GM12878 (cell line): ENCODE measurements at regions not wholly inside any gene's neighbourhood (a gene's known extent, or its start where the extent isn't known, plus 50 kb on each side); places are given as distances from the start of the nearest gene placed in this dataset.

Experiments used
- ATAC-seq: fragments of 200-7000 bp; cut with Tn5 transposase; 3 replicates; pipeline ENCODE4 v1.9.1; 2020; ENCODE audit warnings: mild to moderate bottlenecking, moderate library complexity
- BruUV-seq: library from RNA; stranded (reverse); fragments of 400-500 nt; replicated peaks from 2 replicates; lab custom pipeline; 2021; lab: Mats Ljungman, UMichigan
- CTCF ChIA-PET: fragments of 300-600 bp; sonication (Branson Sonifier 250); formaldehyde crosslinking; extraction: SDS; loops from one replicate; lab custom pipeline; 2021; ENCODE audit warnings: inconsistent platforms; lab: Yijun Ruan, JAX
- POLR2A ChIA-PET: fragments of 350-600 bp; formaldehyde crosslinking; extraction: SDS; loops from one replicate; lab custom pipeline; 2021; ENCODE audit warnings: inconsistent platforms; lab: Charles Lee
- RAD21 ChIA-PET: fragments of 300-600 bp; sonication (Branson Sonifier 250); formaldehyde crosslinking; loops from one replicate; lab custom pipeline; 2023; ENCODE audit warnings: antibody characterized with exemption; ENCODE audit not compliant: unreplicated experiment; lab: Charles Lee
- SMC1A ChIA-PET: fragments of 300-600 bp; sonication (Branson Sonifier 250); formaldehyde crosslinking; loops from one replicate; lab custom pipeline; 2023; ENCODE audit not compliant: unreplicated experiment, uncharacterized antibody; lab: Charles Lee
- DNase-seq: peaks from one replicate; pipeline ENCODE4 v3.0.0-alpha.2; 2011; ENCODE audit warnings: low read depth, low spot score
- FAIRE-seq: peaks from 3 replicates; lab custom pipeline; 2011; peaks lifted over from hg19 to GRCh38; lab: Jason Lieb, UNC
- H2AFZ ChIP-seq: 2 replicates; pipeline ENCODE4 v1.6.0; 2011; ENCODE audit warnings: low read depth, low read length, control low read depth; ENCODE audit not compliant: control insufficient read depth
- H3K27ac ChIP-seq: 2 replicates; pipeline ENCODE4 v1.5.1; 2011; ENCODE audit warnings: control low read depth; ENCODE audit not compliant: control insufficient read depth, insufficient read depth
- H3K27me3 ChIP-seq, 2 experiments: replicated peaks in 1 of 2; 2 replicates each; pipeline versions ENCODE4 v1.6.0 to v1.6.1; 2011; ENCODE audit warnings: low read length in 1 of 2; ENCODE audit not compliant: control insufficient read depth in 2 of 2, insufficient read depth in 2 of 2
- H3K36me3 ChIP-seq, 2 experiments: 2 replicates each; pipeline ENCODE4 v1.5.1; 2011; ENCODE audit warnings: low read length in 1 of 2; ENCODE audit not compliant: control insufficient read depth in 2 of 2, insufficient read depth in 2 of 2
- H3K4me1 ChIP-seq: 2 replicates; pipeline ENCODE4 v1.6.1; 2011; ENCODE audit warnings: mild to moderate bottlenecking, low read length, moderate library complexity, mixed read lengths; ENCODE audit not compliant: control insufficient read depth, insufficient read depth
- H3K4me2 ChIP-seq: 2 replicates; pipeline ENCODE4 v1.6.0; 2011; ENCODE audit warnings: control low read depth; ENCODE audit not compliant: control insufficient read depth, insufficient read depth
- H3K4me3 ChIP-seq: fragments of 200-600 bp; sonication (generic); 2 replicates; pipeline ENCODE4 v1.5.1; 2016
- H3K79me2 ChIP-seq: 2 replicates; pipeline ENCODE4 v1.6.0; 2011; ENCODE audit warnings: low read length; ENCODE audit not compliant: control insufficient read depth, insufficient read depth
- H3K9ac ChIP-seq: 2 replicates; pipeline ENCODE4 v1.8.0; 2011; ENCODE audit warnings: low read length, control low read depth, mixed read lengths; ENCODE audit not compliant: control insufficient read depth, insufficient read depth
- H3K9me3 ChIP-seq: replicated peaks from 3 replicates; pipeline ENCODE4 v1.5.1; 2011; ENCODE audit warnings: mild to moderate bottlenecking, low read length; ENCODE audit not compliant: control insufficient read depth, insufficient read depth
- H4K20me1 ChIP-seq: 2 replicates; pipeline ENCODE4 v1.6.0; 2011; ENCODE audit not compliant: control insufficient read depth, insufficient read depth
- CREM ChIP-seq: IDR thresholded peaks from 2 replicates; pipeline ENCODE4 v1.6.1; 2014; ENCODE audit warnings: antibody characterized with exemption, low read depth
- JUNB ChIP-seq: IDR thresholded peaks from 2 replicates; pipeline ENCODE4 v1.6.1; 2016; ENCODE audit warnings: antibody characterized with exemption, mild to moderate bottlenecking
- KLF5 ChIP-seq: fragments of 450-650 bp; IDR thresholded peaks from 2 replicates; pipeline ENCODE4 v1.6.1; 2014; ENCODE audit warnings: mild to moderate bottlenecking; ENCODE audit not compliant: partially characterized antibody
- LARP7 ChIP-seq: fragments of 450-650 bp; IDR thresholded peaks from 2 replicates; pipeline ENCODE4 v1.6.1; 2017; ENCODE audit warnings: mild to moderate bottlenecking
- NKRF ChIP-seq: fragments of 450-650 bp; conservative IDR thresholded peaks from 2 replicates; pipeline ENCODE4 v1.6.1; 2017; ENCODE audit warnings: mild to moderate bottlenecking, moderate library complexity
- RAD51 ChIP-seq: fragments of 450-650 bp; IDR thresholded peaks from 2 replicates; pipeline ENCODE4 v1.6.1; 2016; ENCODE audit warnings: moderate library complexity, mild to moderate bottlenecking, inconsistent platforms
- SUPT20H ChIP-seq: IDR thresholded peaks from 2 replicates; pipeline ENCODE4 v1.6.1; 2011; ENCODE audit warnings: low read depth, mild to moderate bottlenecking, low read length, moderate library complexity, borderline replicate concordance; ENCODE audit not compliant: control insufficient read depth
- WGBS: methylation state at CpG from one replicate; pipeline ENCODE4 v1.1.6; 2016; ENCODE audit warnings: low lambda C conversion rate; ENCODE audit not compliant: insufficient replicate concordance, insufficient coverage; ENCODE audit errors: missing lambda C conversion rate; 5-methylcytosine and 5-hydroxymethylcytosine counted together
- in situ Hi-C: fragments of 300-500 bp; cut with MboI; formaldehyde crosslinking; loops from 9 replicates; pipeline ENCODE4 v1.14.3; 2018; ENCODE audit warnings: mixed read lengths
- intact Hi-C: fragments of 100-400 bp; cut with micrococcal nuclease; formaldehyde crosslinking; loops from one replicate; pipeline ENCODE4 v1.14.2; 2022; ENCODE audit not compliant: unreplicated experiment
- TF ChIP-seq, protein P1 (sequence below): fragments of 450-650 bp; IDR thresholded peaks from 2 replicates; pipeline ENCODE4 v1.6.1; 2017; ENCODE audit warnings: mild to moderate bottlenecking, moderate library complexity
- TF ChIP-seq, protein P2 (sequence below): IDR thresholded peaks from 2 replicates; pipeline ENCODE4 v1.6.1; 2012; ENCODE audit warnings: low read depth, low read length, improper control_type of control experiment

DNA sequence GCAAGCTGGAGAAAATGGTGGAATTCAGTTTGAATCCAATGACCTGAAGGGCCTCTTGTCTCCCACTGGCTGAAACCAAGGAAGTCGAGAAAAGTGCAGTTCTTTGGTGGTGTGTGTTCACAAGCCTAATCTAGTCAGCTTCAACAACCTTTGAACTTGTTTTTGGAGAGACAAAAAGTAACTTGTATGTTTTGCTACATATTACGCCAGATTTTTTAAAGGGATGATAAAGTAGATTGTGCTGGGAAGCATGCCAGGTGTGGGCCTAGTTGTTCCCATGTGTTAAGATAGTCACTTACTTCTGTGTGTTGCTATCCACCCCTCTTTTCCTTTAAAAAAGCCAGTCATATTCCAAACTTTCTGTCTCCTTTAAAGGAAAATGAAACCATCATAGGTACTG is 79.7 kb upstream of the FAM3C start (continued):
- TF ChIP-seq NKRF = no peak
- no peak for TF ChIP-seq SUPT20H

- ChIA-PET CTCF (interaction anchor here (0.6 to 0.9 kb wide), 2 partner anchors 7 to 196 kb away, joined by 3 to 4 read pairs; no protein-coding TSS in a partner anchor), RAD21 (no interaction called here), POLR2A (no interaction called here), SMC1A (interaction anchor here (0.7 to 5.2 kb wide), 10 partner anchors 7 to 276 kb away, joined by 3 to 21 read pairs (median 4); no protein-coding TSS in a partner anchor)
- DNase-seq = no peak
- TF ChIP-seq CREM (no peak), JUNB (no peak), LARP7 (no peak), KLF5 (no peak), RAD51 (no peak)
- TF ChIP-seq, protein P1, sequence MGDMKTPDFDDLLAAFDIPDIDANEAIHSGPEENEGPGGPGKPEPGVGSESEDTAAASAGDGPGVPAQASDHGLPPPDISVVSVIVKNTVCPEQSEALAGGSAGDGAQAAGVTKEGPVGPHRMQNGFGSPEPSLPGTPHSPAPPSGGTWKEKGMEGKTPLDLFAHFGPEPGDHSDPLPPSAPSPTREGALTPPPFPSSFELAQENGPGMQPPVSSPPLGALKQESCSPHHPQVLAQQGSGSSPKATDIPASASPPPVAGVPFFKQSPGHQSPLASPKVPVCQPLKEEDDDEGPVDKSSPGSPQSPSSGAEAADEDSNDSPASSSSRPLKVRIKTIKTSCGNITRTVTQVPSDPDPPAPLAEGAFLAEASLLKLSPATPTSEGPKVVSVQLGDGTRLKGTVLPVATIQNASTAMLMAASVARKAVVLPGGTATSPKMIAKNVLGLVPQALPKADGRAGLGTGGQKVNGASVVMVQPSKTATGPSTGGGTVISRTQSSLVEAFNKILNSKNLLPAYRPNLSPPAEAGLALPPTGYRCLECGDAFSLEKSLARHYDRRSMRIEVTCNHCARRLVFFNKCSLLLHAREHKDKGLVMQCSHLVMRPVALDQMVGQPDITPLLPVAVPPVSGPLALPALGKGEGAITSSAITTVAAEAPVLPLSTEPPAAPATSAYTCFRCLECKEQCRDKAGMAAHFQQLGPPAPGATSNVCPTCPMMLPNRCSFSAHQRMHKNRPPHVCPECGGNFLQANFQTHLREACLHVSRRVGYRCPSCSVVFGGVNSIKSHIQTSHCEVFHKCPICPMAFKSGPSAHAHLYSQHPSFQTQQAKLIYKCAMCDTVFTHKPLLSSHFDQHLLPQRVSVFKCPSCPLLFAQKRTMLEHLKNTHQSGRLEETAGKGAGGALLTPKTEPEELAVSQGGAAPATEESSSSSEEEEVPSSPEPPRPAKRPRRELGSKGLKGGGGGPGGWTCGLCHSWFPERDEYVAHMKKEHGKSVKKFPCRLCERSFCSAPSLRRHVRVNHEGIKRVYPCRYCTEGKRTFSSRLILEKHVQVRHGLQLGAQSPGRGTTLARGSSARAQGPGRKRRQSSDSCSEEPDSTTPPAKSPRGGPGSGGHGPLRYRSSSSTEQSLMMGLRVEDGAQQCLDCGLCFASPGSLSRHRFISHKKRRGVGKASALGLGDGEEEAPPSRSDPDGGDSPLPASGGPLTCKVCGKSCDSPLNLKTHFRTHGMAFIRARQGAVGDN = no peak
- TF ChIP-seq, protein P2, sequence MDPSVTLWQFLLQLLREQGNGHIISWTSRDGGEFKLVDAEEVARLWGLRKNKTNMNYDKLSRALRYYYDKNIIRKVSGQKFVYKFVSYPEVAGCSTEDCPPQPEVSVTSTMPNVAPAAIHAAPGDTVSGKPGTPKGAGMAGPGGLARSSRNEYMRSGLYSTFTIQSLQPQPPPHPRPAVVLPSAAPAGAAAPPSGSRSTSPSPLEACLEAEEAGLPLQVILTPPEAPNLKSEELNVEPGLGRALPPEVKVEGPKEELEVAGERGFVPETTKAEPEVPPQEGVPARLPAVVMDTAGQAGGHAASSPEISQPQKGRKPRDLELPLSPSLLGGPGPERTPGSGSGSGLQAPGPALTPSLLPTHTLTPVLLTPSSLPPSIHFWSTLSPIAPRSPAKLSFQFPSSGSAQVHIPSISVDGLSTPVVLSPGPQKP = no peak
- Histone ChIP-seq H3K27ac (no peak overlapping the region), H3K36me3 (no peaks in the 10 kb centered on the region), H3K4me3 (no peak overlapping the region), H2AFZ (no peak overlapping the region), H3K9me3 (no peaks in the 10 kb centered on the region), H3K4me1 (no peaks in the 10 kb centered on the region), H4K20me1 (no peaks in the 10 kb centered on the region), H3K27me3 (no peaks in the 10 kb centered on the region), H3K9ac (no peak overlapping the region), H3K79me2 (no peaks in the 10 kb centered on the region), H3K4me2 (no peak overlapping the region)
- FAIRE-seq = no peak
- intact Hi-C loops (no loop called here), in situ Hi-C loops (no loop called here)
- 0% methylated on average over 1 of the region's 1 CpG for WGBS
- no peak for ATAC-seq
- no TSS peak for BruUV-seq
Observed at GRCh38 chr7:121474301-121474673, 78.2 kb upstream of the FAM3C start.
